ENCODE measurements at regions not wholly inside any gene's neighbourhood (a gene's known extent, or its start where the extent isn't known, plus 50 kb on each side); places are given as distances from the start of the nearest gene placed in this dataset.

DNA sequence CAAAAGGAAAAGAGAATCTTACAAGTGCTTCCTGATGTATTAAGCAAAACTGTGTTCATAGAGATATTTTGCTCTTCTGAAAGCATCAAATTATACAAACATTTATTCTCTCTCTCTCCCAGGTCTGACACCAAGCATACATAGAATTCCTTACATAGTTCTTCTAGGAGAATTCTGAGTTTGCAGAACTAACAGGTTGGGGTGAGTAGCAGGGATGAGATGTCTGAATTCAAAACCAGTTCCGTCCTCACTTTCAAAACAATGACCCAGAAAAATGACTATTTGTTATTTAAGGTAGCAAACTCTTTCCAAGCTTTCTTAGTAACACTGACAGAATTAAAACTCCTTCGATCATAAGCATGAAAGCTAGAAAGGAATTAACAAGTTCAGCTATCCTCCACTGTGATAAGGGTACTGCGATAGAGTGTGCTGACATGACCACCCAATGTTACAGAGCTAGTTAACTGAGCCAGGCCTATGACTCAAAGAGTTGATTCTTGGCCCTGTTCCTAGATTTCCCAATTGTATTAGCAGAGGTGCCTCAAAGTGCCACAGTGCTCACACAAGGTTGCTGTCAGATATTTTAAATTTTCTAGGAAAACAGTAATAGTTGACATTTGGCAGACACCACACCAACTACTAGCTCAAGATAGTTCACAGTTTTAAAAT is 85.8 kb upstream of the SETBP1 start:
- TF ChIP-seq, protein P1, sequence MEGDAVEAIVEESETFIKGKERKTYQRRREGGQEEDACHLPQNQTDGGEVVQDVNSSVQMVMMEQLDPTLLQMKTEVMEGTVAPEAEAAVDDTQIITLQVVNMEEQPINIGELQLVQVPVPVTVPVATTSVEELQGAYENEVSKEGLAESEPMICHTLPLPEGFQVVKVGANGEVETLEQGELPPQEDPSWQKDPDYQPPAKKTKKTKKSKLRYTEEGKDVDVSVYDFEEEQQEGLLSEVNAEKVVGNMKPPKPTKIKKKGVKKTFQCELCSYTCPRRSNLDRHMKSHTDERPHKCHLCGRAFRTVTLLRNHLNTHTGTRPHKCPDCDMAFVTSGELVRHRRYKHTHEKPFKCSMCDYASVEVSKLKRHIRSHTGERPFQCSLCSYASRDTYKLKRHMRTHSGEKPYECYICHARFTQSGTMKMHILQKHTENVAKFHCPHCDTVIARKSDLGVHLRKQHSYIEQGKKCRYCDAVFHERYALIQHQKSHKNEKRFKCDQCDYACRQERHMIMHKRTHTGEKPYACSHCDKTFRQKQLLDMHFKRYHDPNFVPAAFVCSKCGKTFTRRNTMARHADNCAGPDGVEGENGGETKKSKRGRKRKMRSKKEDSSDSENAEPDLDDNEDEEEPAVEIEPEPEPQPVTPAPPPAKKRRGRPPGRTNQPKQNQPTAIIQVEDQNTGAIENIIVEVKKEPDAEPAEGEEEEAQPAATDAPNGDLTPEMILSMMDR (IDR thresholded peaks at IDR 0.05 in 4 of 5, conservative IDR thresholded peaks at IDR 0.05 in 1 of 5): no peak
- no peak for TF ChIP-seq POLR2A (IDR thresholded peaks at IDR 0.05)
